HG02623 (cell line): ENCODE measurements at regions not wholly inside any gene's neighbourhood (a gene's known extent, or its start where the extent isn't known, plus 50 kb on each side); places are given as distances from the start of the nearest gene placed in this dataset.
"Not testable (repeated sequence)": the region's sequence is repeated elsewhere in the genome, so short reads cannot be mapped to it uniquely, and the experiment has no call there.

Experiments
- ATAC-seq: cut with Tn5 transposase; IDR thresholded peaks from one replicate; pipeline ENCODE4 v1.9.1; 2021; ENCODE audit warnings: moderate library complexity; ENCODE audit not compliant: unreplicated experiment

GRCh38 chr18:79579807-79580497, 99.7 kb upstream of the CTDP1 start:
- no peak for ATAC-seq

GRCh38 chr18:79580498-79581171, 99.0 kb upstream of the CTDP1 start:
- no peak for ATAC-seq

- ATAC-seq: no peak
Measured at GRCh38 chr18:79581406-79581805, 98.2 kb upstream of the CTDP1 start.

GRCh38 chr18:79581911-79582310, 97.7 kb upstream of the CTDP1 start:
- ATAC-seq: no peak

GRCh38 chr18:79582978-79583377, 96.6 kb upstream of the CTDP1 start:
- ATAC-seq: no peak

- no peak for ATAC-seq
Measured at GRCh38 chr18:79583426-79583825, 96.2 kb upstream of the CTDP1 start.

GRCh38 chr18:79583984-79584401, 95.6 kb upstream of the CTDP1 start:
- no peak for ATAC-seq

- ATAC-seq: no peak
Measured at GRCh38 chr18:79584491-79585394, 94.9 kb upstream of the CTDP1 start.

- ATAC-seq: no peak
Measured at GRCh38 chr18:79585395-79586370, 93.9 kb upstream of the CTDP1 start.

GRCh38 chr18:79586436-79587225, 93.0 kb upstream of the CTDP1 start:
- ATAC-seq: no peak

- ATAC-seq: no peak
Measured at GRCh38 chr18:79587226-79587741, 92.3 kb upstream of the CTDP1 start.

GRCh38 chr18:79587779-79588635, 91.6 kb upstream of the CTDP1 start:
- ATAC-seq: no peak

GRCh38 chr18:79588636-79589481, 90.7 kb upstream of the CTDP1 start:
- no peak for ATAC-seq

- ATAC-seq: no peak
Measured at GRCh38 chr18:79589601-79590091, 90.0 kb upstream of the CTDP1 start.

- no peak for ATAC-seq
Measured at GRCh38 chr18:79590191-79591031, 89.2 kb upstream of the CTDP1 start.

GRCh38 chr18:79591032-79591308, 88.6 kb upstream of the CTDP1 start:
- no peak for ATAC-seq

- ATAC-seq: not testable (repeated sequence)
Measured at GRCh38 chr18:79592684-79593083, 86.9 kb upstream of the CTDP1 start.
